Kidney capillary endothelial cell (primary cell): ENCODE measurements at regions not wholly inside any gene's neighbourhood (a gene's known extent, or its start where the extent isn't known, plus 50 kb on each side); places are given as distances from the start of the nearest gene placed in this dataset.

Source experiments
- DNase-seq: peaks from one replicate; pipeline ENCODE4 v3.0.0-alpha.2; 2018; ENCODE audit warnings: low spot score

DNA sequence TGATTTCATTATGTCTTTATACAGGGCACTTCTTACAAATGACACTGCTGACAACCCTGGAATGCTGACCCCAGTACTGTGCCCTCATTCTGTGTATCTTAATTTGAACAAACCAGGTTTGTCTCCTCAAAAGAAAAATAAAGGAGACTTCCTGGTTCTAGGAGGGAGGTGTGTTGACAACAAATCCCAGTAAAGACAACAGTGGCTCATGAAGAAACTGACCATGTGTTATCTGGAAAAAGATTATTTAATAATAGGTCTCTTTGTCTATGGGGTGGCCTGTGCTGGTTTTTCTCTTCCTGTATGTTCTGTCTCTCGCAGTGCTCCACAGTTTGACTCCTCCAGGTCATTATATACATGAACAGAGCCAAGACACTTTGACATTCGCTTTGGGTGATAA, 454.6 kb downstream of the LMO4 start:
- no peak for DNase-seq

DNA sequence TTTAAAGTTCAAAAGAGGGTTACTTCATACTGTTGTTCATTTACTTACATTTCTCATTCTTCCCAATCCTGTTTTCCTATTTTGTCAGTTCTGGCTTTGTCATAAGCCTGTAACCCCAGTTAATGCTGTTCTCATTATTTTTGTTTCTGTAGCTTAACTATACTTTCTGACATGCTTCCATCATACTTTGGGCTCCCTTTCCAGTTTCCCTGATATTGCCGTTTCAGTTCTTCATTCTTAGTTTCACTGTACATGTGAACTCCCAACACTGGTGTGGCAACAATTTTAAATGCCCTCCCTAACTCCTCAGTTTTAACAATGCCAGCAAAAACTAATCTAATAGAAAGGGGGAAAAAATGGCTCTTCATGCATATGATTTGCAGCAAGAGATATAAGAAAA, 456.7 kb downstream of the LMO4 start:
- DNase-seq, result no peak

DNA sequence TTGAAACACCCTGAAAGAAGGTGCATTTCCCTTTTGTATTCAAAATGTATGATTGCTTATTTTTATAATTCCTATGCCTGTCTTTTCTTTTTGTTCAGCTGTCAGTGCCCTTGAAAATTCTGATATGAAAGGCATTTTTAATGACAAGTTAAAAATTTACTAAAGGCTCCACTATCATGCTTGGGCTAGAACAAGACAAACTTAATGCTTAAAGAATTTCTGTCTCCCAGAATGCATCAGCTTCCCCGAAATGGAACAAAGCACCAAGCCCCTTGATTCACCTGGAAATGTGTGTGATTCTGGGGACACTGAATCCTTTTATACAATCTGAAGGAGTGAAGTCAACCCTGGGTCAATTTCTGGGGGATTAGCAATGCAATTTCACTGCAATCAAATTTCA, 457.5 kb downstream of the LMO4 start:
- no peak for DNase-seq

DNA sequence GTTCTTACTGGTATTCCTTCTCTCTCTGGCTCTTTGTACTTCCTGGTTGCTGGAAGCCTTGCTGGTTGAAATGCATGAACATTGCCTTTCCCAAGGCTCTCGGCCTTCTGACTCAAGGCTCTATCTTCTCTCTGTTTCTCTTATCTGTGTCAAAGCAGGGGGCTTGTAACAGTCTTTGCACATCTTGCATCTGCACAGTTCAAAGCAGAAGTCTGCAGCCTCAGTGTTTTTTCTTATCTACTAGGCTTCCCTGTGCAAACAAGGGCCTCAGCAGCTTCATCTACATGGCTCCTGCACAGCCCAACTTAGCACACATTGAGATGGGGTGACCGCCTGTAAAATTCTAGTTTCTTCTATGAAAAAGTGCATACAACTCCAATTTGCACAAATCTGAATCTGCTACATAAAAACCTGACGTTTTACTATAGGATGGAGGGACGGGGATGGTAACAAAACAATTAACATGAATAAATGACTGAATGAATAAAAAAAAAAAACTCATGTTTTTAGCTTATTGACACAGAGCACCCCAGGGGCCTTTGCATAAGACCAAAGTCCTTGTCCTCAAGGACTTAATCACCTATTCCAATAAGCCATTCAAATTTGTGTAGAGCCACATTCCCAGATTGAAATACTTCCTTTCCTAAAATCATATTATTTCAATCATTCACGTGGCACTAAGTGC, 458.3 kb downstream of the LMO4 start:
- no peak for DNase-seq

DNA sequence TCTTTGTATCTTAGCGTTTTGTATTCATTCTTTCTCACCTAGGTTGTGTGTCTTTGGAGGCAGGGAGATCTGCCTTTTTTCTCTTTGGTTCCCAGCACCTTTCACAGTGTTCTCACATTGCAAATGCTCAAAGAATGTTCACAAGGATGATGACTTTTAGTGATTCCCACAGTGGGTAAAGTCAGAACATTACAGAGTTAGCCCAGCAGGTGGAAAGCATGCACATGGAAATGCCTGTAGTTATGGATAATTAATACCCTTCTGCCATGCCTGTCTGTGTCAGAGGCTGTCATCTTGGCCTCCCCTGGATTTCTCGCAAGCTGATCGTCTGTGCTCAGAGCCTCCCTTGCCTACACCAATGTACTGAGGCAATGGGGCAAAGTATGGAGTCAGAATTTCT, 458.9 kb downstream of the LMO4 start:
- DNase-seq, result no peak

DNA sequence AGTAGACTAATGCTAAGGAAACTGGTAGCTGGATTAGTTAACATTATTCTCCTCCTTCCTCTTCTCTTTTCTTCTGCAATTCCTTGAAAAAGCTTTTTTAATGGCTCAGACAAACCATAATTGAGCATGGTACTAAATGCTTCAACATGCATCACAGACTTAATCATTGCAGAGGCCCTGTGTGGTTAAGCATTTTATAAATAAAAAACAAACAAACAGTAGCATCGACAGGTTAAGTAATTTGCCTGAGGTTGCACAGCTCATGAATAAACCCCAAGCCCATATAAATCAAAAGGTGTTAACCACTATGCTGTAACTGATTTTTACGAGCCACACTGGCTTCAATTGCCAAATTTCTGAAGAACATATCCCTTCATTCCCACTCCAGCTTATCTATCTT, 462.1 kb downstream of the LMO4 start:
- no peak for DNase-seq

DNA sequence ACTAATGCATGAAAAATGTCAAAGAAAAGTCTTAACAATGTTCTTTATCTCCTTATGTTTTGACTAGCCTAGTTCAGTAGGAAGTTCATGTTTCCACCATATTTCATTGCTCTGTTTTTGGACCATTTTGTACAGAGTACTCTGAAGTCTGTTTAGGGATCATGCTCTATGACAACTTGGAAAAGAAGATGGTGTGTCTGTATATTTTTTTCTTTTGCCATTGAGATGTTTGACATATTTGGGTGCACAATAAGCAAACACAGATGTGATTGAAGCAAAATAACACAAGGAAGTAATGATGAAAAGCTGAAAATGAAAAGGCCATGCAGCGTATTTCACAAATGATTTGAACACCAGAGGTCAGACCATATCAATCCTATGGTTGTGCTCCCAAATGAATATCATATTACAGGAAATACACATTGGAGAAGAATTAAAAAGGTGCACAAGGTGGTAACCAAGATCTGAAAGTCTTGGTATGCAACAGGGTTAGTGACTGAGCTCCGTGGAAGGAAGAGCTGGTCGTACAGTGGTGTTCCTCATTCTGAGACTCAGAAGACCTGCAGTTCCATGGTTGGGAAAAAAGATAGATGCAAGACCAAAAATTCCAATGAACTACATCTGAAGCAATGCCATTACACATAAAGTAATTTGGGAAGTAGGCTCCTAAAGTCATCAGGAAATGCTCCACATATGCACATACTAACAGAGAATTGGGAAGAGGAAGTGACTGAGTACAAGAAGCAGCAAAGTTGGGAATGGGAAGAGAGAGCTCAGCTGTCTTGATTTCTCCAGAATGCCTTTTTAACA, 463.5 kb downstream of the LMO4 start:
- peak; percentile 2 for DNase-seq

DNA sequence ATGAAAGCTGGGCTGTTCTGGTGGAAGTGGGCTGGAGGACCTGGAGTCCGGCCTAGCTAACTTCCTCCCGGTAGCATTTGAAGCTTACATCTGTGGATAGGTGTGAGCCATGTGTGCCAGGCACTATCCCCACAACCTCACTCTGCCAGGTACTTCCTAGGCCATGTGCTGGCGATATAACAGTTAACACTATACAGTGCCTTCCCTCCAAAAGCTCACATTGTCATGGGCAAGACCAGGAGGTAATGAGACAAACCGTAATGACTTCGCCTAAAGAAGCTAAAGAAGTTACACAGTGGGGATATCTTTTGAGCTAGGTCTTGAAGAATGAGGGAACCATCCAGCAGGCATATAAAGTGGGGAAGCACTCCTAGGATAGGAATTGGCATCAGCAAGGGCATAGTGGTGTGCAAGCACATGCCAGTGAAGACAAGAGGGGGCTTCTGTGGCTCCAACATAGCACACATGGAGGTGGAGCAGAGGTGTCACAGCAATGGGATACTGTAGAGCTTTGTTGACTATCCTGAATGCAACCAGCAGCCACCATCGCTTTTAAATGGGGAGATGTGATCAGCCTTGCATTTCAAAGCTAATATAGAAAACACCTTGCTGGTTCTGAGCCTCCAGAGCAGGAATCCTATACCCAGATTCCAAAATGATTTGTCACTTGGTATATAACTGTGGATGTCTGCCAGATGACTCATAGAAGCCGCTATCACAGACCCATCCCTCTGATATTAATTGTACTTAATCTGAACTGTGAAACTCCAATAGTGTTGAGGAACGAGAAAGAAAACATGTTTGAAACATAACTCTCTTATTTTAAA, 466.3 kb downstream of the LMO4 start:
- peak; percentile 47 for DNase-seq

DNA sequence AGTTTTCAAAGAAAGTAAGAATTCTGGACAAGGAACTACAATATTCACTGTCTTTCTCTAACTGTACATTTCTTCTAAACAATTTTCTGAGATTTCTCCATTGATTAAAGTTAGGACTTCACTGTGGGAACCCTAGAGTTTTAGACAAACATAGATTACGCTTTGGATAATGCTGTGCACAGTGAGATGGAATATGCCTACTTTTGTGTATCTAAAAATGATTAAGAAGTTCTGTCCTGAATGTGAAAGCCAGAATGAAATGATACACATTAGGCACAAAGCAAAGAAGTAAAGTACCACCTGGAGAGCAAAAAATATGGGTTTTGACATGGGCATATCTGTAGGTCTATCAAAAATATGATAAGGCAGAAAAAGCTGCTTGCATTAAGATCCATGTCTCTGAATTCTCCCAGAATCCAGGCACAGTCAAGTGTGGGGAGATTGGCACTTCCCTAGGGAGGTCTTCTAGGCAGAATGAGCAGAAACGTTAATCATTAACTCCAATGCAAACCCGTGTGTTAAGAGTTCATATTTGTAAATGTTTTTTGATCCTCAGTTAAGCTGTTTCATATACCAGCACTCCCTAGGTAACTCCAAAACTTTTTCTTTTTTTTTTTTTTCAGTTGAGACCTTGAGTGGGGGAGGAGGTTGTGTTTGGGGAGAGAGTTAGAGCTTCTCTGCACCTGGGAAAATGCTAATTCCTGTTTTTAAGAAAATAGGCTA, 467.1 kb downstream of the LMO4 start:
- no peak for DNase-seq

DNA sequence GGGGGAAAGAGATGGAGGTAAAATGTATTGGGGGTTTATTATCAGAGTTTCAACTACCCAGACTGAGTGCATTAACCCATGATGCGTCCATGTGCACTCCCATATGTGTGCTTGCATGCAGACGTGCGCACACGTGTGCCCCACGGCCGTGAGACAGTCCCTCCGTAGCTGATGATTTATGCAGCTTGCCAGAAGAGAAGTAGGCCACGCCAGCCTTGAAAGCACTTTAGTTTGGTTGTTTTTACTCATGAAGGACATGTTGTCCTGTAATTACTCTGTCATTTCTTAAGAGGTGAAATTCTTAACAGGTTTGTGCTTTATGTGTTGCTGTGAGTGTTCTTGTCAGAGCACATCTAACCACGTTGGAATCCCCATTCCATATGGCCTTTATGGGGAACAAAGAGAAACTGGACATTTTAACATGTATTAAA, 467.8 kb downstream of the LMO4 start:
- no peak for DNase-seq

DNA sequence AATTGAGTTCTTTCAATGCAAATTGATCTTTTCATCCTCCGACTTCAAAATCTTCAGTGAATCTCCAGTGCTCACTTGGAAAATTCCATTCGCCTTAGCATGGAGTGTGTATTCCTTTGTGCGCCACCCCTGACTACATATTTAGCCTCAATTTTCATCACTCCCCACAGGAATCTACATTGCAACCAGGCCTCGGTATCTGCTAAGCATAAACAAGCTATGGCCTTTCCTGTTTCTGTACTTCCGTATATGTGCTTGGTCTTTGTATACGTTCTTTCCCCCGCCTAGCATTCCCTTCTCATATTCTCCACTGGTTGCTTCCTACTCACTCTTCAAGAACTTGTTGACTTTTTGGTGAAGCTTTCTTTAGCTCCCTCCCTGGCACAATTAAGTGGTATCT, 470.8 kb downstream of the LMO4 start:
- no peak for DNase-seq

DNA sequence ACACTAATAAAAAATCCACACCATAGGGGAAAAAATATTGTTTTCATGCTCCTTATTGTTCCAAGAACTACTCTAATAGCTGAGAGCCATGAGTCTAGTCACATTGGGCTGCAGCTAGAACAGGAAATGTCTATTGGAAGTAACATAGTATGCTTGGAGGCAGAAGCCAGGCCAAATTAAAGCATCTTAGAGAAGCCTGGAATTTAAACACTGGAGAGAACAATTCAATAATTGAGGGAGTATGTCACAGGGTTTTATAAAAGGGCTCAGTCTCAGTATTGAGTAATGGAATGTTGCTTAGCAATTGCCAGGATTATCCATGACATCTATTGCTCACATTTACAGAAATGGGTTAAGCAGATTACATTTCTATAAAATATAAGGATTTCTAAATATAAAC, 471.3 kb downstream of the LMO4 start:
- DNase-seq, result no peak

DNA sequence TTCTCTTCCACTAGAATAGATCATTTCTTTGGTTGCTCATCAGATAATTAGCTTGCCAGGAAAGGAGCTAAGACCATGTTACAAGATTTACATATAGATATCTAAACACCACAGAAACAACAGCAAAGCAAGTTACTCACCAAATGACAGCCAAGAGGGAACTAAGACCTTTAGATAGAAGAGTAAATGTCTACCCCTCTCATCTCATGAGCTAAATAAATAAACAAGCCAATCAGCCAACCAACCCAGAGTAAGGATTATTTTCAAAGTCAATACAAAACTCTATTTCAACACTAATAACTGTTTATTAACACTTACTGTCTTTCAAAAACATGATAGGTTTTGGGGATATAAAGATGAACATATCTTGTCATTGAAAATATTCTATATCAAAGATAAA, 474.7 kb downstream of the LMO4 start:
- DNase-seq, result no peak

DNA sequence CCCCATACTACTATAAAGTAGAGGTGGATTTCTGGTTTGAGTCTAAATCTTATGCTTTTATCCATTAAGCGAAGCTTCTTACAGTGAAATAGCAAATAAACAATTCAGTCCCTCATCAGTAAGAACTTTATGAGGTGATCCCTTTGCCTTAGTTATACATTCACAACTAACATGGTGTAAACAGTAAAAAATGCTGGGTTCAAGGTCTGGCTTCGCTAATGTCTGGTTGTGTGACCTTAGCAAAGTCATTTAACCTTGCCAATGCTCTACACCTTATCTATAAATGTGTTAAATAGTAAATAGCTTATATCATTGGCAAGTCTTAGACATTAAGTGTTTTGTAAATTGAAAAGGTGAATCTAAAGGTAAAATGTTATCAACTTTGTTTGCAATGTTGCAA, 475.4 kb downstream of the LMO4 start:
- no peak for DNase-seq

DNA sequence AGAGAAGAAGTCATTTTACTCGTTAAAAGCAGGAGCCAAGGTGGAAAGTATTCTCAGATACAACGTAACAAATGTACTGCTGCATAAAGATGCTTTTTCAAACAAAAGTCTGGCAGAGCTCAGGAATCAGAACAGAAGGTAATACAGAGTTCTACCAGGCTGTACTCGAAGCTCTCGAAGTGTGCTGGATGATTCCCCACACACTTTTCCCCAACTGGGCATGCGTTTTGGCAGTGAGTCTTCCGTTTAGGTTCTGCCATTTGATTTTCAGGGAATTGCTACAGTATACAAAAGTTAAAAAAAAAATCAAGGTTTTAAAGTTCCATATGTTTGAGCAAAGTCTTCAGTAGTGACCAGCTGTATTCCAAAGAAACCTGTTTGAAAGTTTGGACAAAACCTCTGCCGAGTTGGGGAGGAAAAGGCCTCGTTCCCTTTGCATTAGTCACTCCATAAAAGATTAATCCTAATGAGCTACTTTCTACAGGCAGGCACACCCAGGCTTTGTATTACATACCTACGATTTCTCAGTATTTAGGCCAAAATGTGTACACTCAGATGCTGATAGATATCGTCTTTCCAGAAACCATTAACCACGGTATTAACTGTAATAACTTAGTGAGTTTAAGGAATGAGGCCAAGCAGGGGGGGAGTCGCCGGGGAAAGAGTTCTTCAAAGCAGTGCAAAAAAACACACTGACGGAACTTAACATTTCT, 477.1 kb downstream of the LMO4 start:
- no peak for DNase-seq

DNA sequence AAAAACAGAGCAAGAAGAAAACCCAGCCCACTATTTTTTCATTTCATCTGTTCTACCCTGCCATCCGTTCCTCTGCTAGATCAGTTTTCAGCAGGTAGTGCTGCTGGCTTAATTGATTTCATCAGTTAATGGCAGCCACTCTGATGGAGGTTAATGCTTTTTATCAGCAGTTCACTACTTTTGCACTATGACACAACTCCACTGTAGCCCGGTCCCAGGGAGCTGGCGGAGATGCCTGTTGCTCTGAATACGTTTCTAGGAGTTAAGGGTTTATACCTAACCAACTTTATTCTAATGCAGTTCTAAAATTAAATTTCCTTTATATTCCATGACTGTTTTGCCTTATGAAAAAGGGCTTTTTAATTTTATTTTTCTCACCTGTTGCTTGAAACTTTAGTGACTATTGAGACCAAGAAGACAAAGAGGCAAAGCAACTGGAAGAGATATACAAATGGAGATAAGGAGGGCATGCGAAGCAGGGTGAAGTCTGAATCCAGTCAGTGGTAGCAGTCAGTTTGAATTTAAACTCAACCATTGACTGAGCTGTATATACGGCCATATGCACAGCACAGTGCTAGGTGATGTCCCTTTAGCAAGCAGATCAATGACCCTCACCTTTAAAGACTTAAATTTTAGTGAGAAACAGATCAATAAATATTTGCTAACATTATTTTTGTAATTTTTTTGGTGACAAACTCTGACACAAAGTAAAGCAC, 477.9 kb downstream of the LMO4 start:
- no peak for DNase-seq

DNA sequence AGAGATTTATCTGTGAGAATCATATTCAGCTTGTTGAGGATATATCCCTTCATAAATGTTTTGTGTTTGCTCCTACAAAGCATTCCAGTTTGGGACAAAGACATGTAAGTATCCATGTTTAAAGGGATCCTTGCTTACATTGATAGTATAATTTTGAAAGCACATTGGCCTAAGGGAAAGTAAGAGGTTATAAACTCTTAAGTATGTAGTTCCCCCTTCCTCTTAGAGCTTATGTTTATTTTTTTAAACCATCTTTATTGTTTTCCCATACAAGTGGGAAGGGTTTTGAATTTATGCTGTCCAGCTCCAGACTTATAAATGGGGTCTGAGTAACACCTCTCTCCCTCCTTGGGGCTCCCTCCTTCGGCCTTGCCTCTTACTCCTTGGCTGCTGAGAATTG, 481.5 kb downstream of the LMO4 start:
- no peak for DNase-seq

DNA sequence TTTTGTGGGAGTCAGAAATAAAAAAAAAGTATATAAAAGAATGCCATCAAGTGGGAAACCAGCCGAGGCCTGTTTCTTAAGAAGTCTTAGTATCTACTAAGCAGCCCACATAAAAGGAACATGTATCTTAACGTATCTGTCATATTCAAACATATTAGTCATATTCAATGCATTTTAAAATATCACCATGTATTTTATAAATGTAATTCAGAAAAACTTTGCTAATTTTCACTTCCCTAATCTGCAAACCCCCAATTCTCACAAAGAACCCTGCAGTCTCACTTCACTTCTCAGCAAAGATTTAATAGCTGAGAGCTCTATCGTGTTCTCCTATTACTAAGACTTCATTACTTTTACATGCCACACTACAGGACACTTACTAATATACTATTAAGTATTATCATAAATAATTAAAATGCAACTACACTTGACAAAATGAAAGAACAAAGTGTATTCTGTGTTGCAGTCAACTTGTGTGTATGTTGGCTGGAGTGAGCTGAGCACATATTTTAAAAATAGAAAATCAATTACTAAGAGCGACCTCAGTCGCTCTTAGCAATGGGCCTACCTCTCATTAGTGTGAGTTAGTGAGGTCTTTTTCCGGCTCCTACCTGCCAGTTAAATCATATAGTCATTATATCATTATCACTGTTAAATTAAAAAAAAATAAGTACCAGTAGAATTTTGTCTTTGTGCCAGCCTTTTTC, 484.3 kb downstream of the LMO4 start:
- no peak for DNase-seq

DNA sequence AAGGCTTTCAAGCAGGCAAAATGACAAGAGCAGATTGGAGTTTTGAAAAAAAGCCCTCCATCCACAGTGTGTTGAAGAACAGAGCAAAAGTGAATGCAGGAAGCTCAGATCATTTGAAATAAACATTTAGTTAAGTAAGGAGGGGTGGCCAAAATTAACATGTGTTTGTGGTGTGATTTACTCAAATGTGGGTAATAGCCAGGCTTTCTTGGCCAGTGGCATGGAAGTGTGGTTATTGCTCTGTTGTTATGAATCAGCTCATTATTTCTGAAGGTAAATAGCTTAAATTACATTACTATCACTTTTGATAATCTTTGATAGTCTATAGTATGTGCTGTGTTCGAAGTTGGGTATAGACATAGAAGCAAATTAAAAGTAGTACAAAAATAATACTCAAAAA, 485.9 kb downstream of the LMO4 start:
- no peak for DNase-seq

DNA sequence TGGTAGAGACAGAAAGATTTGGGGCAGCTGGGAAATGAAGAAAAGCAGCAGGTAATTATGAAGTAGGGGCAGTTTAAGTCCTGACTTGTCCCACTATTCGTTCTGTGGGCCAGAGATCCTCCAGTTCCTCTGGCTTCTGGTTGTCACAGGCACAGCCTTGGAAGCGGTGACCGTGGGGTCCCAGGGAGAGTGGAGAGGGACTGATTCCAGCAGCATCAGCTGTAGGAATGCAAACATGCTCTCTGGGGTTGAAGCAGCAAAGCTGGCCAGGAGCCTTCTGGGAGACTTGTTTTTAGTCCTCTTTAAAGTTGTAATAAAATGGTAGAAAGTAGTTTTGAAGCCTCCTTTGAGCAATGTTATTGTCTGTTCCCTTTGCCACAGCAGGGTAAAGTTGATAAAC, 488.0 kb downstream of the LMO4 start:
- DNase-seq, result no peak
